ENCODE measurements at regions not wholly inside any gene's neighbourhood (a gene's known extent, or its start where the extent isn't known, plus 50 kb on each side); places are given as distances from the start of the nearest gene placed in this dataset.
"Not testable (repeated sequence)": the region's sequence is repeated elsewhere in the genome, so short reads cannot be mapped to it uniquely, and the experiment has no call there.

DNA sequence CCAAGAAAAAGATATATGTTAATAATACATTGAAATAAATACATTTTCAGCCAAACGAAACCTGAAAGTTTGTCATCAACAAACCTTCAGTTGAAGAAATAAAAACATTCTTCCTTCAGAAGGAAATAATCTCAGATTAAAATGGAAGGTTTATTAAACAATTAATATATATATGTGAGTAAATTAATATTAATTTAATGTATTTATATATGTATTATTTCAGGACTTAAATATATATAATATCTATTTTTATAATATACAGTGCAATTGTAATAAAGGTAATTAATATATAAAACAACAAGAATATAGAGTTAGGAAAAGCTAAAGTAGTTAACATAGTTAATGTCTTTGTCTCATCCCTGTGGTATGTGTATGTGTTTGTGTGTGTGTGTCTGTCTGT is 102.2 kb upstream of the CDC14C start:
- DNase-seq (ENCODE audit: low read depth in 1 of 2, low spot score in 1 of 2), result no peak
- Histone ChIP-seq H3K9me3 (ENCODE audit: low read depth) (no peaks in the 10 kb centered on the region), H3K4me3 (no peak overlapping the region), H3K27me3 (no peaks in the 10 kb centered on the region), H3K36me3 (no peaks in the 10 kb centered on the region), H3K4me1 (ENCODE audit: low read depth) (no peaks in the 10 kb centered on the region), H3K27ac (no peak overlapping the region)
- TF ChIP-seq, protein P1, sequence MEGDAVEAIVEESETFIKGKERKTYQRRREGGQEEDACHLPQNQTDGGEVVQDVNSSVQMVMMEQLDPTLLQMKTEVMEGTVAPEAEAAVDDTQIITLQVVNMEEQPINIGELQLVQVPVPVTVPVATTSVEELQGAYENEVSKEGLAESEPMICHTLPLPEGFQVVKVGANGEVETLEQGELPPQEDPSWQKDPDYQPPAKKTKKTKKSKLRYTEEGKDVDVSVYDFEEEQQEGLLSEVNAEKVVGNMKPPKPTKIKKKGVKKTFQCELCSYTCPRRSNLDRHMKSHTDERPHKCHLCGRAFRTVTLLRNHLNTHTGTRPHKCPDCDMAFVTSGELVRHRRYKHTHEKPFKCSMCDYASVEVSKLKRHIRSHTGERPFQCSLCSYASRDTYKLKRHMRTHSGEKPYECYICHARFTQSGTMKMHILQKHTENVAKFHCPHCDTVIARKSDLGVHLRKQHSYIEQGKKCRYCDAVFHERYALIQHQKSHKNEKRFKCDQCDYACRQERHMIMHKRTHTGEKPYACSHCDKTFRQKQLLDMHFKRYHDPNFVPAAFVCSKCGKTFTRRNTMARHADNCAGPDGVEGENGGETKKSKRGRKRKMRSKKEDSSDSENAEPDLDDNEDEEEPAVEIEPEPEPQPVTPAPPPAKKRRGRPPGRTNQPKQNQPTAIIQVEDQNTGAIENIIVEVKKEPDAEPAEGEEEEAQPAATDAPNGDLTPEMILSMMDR (IDR thresholded peaks at IDR 0.05; ENCODE audit: low read depth, low read length), result no peak

GRCh38 chr7:48832303-48832845 is 92.0 kb upstream of the CDC14C start:
- TF ChIP-seq, protein P1 (IDR thresholded peaks at IDR 0.05; ENCODE audit: low read depth, low read length), result no peak
- Histone ChIP-seq H3K9me3 (ENCODE audit: low read depth) (no peaks in the 10 kb centered on the region), H3K4me3 (no peak overlapping the region), H3K27ac (no peak overlapping the region), H3K36me3 (no peaks in the 10 kb centered on the region), H3K27me3 (no peaks in the 10 kb centered on the region), H3K4me1 (ENCODE audit: low read depth) (no peaks in the 10 kb centered on the region)
- DNase-seq (ENCODE audit: low read depth in 1 of 2, low spot score in 1 of 2), result no peak

GRCh38 chr7:48837266-48837665 is 87.1 kb upstream of the CDC14C start:
- DNase-seq (ENCODE audit: low read depth in 1 of 2, low spot score in 1 of 2), result peak in 1 of 2 donors; percentile 16
- no peaks in the 10 kb centered on the region for H3K4me1 ChIP-seq (ENCODE audit: low read depth)
- H3K27me3 ChIP-seq, result no peaks in the 10 kb centered on the region
- no peak overlapping the region for H3K27ac ChIP-seq
- TF ChIP-seq, protein P1 (IDR thresholded peaks at IDR 0.05; ENCODE audit: low read depth, low read length), result no peak
- H3K36me3 ChIP-seq, result no peaks in the 10 kb centered on the region
- H3K4me3 ChIP-seq, result no peak overlapping the region
- no peaks in the 10 kb centered on the region for H3K9me3 ChIP-seq (ENCODE audit: low read depth)

DNA sequence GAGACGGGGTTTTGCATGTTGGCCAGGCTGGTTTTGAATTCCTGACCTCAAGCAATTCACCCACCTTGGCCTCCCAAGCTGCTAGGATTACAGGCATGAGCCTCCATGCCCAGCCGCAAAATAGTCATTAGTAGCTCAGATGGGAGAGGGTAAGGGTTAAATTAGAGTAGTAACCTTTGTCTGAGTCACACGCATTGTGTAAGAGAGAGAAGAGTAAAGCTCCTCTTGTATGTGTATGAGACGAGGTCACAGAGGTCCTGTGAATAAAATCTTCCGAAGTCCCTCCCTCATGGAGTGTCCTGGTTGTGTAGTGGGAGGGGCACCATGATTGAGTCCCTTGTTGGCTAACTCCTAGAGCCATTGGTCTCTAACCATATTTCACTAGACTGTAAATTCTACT is 85.2 kb upstream of the CDC14C start:
- no peak overlapping the region for H3K27ac ChIP-seq
- H3K4me3 ChIP-seq, result no peak overlapping the region
- no peaks in the 10 kb centered on the region for H3K4me1 ChIP-seq (ENCODE audit: low read depth)
- no peaks in the 10 kb centered on the region for H3K36me3 ChIP-seq
- DNase-seq (ENCODE audit: low read depth in 1 of 2, low spot score in 1 of 2), result no peak
- TF ChIP-seq, protein P1 (IDR thresholded peaks at IDR 0.05; ENCODE audit: low read depth, low read length), result no peak
- no peaks in the 10 kb centered on the region for H3K27me3 ChIP-seq
- H3K9me3 ChIP-seq (ENCODE audit: low read depth), result no peaks in the 10 kb centered on the region

DNA sequence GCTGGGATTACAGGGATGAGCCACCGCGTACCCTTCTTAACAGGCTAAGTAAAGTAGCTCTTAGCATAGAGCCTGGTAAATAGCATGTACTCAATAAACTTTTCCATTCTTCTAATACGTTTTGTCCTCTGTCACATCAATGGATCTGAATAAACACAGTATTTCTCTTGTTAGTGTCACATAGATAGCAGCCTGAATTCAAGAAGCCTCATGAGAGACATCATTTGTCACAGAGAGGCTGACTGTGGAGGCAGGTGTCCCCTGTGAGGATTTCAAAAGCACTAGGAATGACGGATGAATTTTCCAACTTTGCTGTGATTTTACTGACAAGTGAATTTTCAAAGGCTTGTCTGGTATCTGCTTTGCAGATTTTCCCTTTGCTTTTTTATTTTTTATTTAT is 82.6 kb upstream of the CDC14C start:
- TF ChIP-seq, protein P1 (IDR thresholded peaks at IDR 0.05; ENCODE audit: low read depth, low read length), result no peak
- H3K27me3 ChIP-seq, result no peaks in the 10 kb centered on the region
- no peaks in the 10 kb centered on the region for H3K9me3 ChIP-seq (ENCODE audit: low read depth)
- no peak overlapping the region for H3K4me3 ChIP-seq
- H3K4me1 ChIP-seq (ENCODE audit: low read depth), result no peaks in the 10 kb centered on the region
- no peak for DNase-seq (ENCODE audit: low read depth in 1 of 2, low spot score in 1 of 2)
- no peaks in the 10 kb centered on the region for H3K36me3 ChIP-seq
- no peak overlapping the region for H3K27ac ChIP-seq

GRCh38 chr7:48847917-48848316 is 76.4 kb upstream of the CDC14C start:
- Histone ChIP-seq H3K27ac (no peak overlapping the region), H3K36me3 (no peaks in the 10 kb centered on the region), H3K27me3 (no peaks in the 10 kb centered on the region), H3K4me1 (ENCODE audit: low read depth) (no peaks in the 10 kb centered on the region), H3K9me3 (ENCODE audit: low read depth) (no peaks in the 10 kb centered on the region), H3K4me3 (no peak overlapping the region)
- DNase-seq (ENCODE audit: low read depth in 1 of 2, low spot score in 1 of 2), result no peak
- TF ChIP-seq, protein P1 (IDR thresholded peaks at IDR 0.05; ENCODE audit: low read depth, low read length), result no peak

- not testable (repeated sequence) for H3K27ac ChIP-seq; H3K27me3 ChIP-seq; DNase-seq (ENCODE audit: low read depth in 1 of 2, low spot score in 1 of 2); H3K4me1 ChIP-seq (ENCODE audit: low read depth); H3K4me3 ChIP-seq; H3K36me3 ChIP-seq; H3K9me3 ChIP-seq (ENCODE audit: low read depth)
Observed at GRCh38 chr7:48860447-48860846, 63.9 kb upstream of the CDC14C start.

All from cardiac muscle cell (in vitro differentiated cells and primary cell).